Keratinocyte (primary cell): ENCODE measurements at regions not wholly inside any gene's neighbourhood (a gene's known extent, or its start where the extent isn't known, plus 50 kb on each side); places are given as distances from the start of the nearest gene placed in this dataset.

Experiments
- CTCF ChIP-seq, 3 experiments: IDR thresholded peaks in 1 of 3; conservative IDR thresholded peaks in 1 of 3; optimal IDR thresholded peaks in 1 of 3; 2 replicates in 2 of 3; 3 replicates in 1 of 3; pipeline versions ENCODE3 to v1.5.1; 2011; ENCODE audit warnings: low read length in 3 of 3, mild to moderate bottlenecking in 3 of 3, moderate library complexity in 2 of 3, control low read depth in 1 of 3, inconsistent platforms in 1 of 3; ENCODE audit not compliant: insufficient read depth in 2 of 3; ENCODE audit errors: extremely low read depth in 1 of 3
- EZH2 ChIP-seq: IDR thresholded peaks from one replicate; pipeline ENCODE4 v1.6.1; 2012; ENCODE audit warnings: inconsistent platforms, mild to moderate bottlenecking, low read length, moderate library complexity

GRCh38 chr2:143996974-143997373, 522.9 kb downstream of the ZEB2 start:
- TF ChIP-seq CTCF (optimal IDR thresholded peaks at IDR 0.05 in 1 of 3, IDR thresholded peaks at IDR 0.05 in 1 of 3, conservative IDR thresholded peaks at IDR 0.05 in 1 of 3; ENCODE audit: extremely low read depth in 1 of 3, insufficient read depth in 2 of 3, low read length in 3 of 3) (no peak), EZH2 (no peak)
